ENCODE measurements at regions not wholly inside any gene's neighbourhood (a gene's known extent, or its start where the extent isn't known, plus 50 kb on each side); places are given as distances from the start of the nearest gene placed in this dataset.

- TF ChIP-seq POLR2A (IDR thresholded peaks at IDR 0.05) (no peak), CTCF (IDR thresholded peaks at IDR 0.05) (no peak)
Observed at GRCh38 chr7:16359216-16359615, 62.1 kb downstream of the CRPPA start.
